Subcutaneous abdominal adipose tissue (tissue), 5 donors: ENCODE measurements at regions not wholly inside any gene's neighbourhood (a gene's known extent, or its start where the extent isn't known, plus 50 kb on each side); places are given as distances from the start of the nearest gene placed in this dataset.

Experiments
- H3K27ac ChIP-seq: one replicate; pipeline ENCODE4 v1.7.0; 2013; ENCODE audit warnings: low read depth, mild to moderate bottlenecking, inconsistent platforms, low read length, moderate library complexity
- H3K27me3 ChIP-seq, 5 donors: one replicate each; pipeline ENCODE4 v1.7.0; 2013; ENCODE audit warnings: low read length in 5 of 5, inconsistent platforms in 1 of 5; ENCODE audit not compliant: control insufficient read depth in 5 of 5, insufficient read depth in 4 of 5
- H3K36me3 ChIP-seq, 5 donors: one replicate each; pipeline ENCODE4 v1.7.0; 2013; ENCODE audit warnings: low read length in 5 of 5; ENCODE audit not compliant: control insufficient read depth in 5 of 5, insufficient read depth in 5 of 5
- H3K4me1 ChIP-seq, 5 donors: one replicate each; pipeline ENCODE4 v1.7.0; 2013; ENCODE audit warnings: low read length in 5 of 5, mild to moderate bottlenecking in 3 of 5, moderate library complexity in 1 of 5; ENCODE audit not compliant: control insufficient read depth in 5 of 5, insufficient read depth in 5 of 5
- H3K4me3 ChIP-seq, 5 donors: one replicate each; pipeline ENCODE4 v1.7.0; 2013; ENCODE audit warnings: low read length in 5 of 5, low read depth in 1 of 5
- H3K9ac ChIP-seq, 5 donors: one replicate each; pipeline ENCODE4 v1.7.0; 2013; ENCODE audit warnings: low read length in 5 of 5, mild to moderate bottlenecking in 4 of 5, moderate library complexity in 3 of 5
- H3K9me3 ChIP-seq, 5 donors: one replicate each; pipeline ENCODE4 v1.7.0; 2013; ENCODE audit warnings: low read length in 5 of 5; ENCODE audit not compliant: control insufficient read depth in 5 of 5
- donor health status: healthy.
- donor health status: healthy.
- donor health status: healthy.
- donor health status: healthy.
- donor health status: healthy.

GRCh38 chrX:13256603-13257002 is 63.2 kb downstream of the ATXN3L start:
- Histone ChIP-seq H3K4me3 (no peak overlapping the region), H3K36me3 (no peaks in the 10 kb centered on the region), H3K27me3 (peaks cover 0 to 19% (median 3%) of the 10 kb centered on the region in 5 donors), H3K27ac (no peak overlapping the region), H3K9ac (no peak overlapping the region), H3K9me3 (peaks cover 0 to 11% (median 2%) of the 10 kb centered on the region in 5 donors), H3K4me1 (peaks cover 0 to 3% (median 0%) of the 10 kb centered on the region in 5 donors)

DNA sequence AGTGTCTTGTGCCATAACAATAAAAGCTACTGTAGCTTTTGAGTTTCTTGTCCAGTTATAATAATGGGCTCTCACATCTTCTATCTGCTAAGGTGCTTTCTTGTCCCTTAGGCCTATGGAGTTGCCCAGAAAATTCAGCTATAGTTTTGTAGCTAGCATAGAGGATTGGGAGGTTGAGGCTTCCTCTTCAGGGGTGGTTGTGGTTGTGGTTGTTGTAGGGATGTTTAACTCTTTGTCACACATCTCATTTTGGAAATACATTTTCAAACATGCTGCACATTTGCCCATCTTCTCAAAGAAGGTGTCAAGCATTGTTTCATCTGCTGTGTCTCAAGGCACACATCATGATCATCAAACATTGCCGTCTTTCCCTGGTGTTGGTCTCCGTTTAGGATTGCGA is 65.0 kb downstream of the ATXN3L start:
- Histone ChIP-seq H3K9me3 (peaks cover 0 to 11% (median 2%) of the 10 kb centered on the region in 5 donors), H3K27ac (no peak overlapping the region), H3K9ac (no peak overlapping the region), H3K4me3 (no peak overlapping the region), H3K4me1 (peaks cover 0 to 3% (median 0%) of the 10 kb centered on the region in 5 donors), H3K27me3 (peaks cover 0 to 17% (median 3%) of the 10 kb centered on the region in 5 donors), H3K36me3 (no peaks in the 10 kb centered on the region)

DNA sequence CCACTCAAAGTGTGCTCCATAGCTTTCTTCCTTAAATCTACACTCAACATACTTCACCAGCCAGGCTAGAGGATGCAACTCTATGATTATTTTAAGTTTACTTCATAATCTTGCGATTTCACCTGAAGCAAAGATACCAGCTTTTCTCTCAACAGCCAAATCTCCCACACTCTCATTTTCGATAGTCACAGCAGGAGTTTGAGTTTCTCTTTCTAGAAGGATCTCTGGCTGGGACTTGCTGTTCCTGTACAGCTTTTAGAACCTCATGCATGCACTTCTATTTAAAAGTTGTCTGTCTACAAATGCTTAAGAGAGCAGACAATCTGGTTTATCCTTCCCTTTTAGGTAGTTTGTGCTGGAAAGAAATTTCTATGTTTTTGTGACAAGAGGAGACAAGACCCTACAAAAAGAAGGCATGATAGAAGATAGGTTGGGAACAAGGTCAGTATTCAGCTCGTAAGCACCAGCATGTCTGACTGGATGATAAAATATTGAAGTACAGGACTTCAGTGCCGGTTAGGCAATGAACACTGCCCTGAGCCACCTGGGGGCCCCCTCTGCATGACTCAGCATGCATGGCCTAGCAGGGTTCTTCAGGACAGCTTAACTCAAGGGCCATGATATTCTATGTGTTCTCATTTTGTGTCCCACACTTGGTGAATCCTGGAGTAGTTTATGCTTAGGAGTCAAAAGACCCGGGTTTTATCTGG is 65.6 kb downstream of the ATXN3L start:
- Histone ChIP-seq H3K36me3 (no peaks in the 10 kb centered on the region), H3K27ac (no peak overlapping the region), H3K9me3 (peaks cover 0 to 11% (median 2%) of the 10 kb centered on the region in 5 donors), H3K4me3 (no peak overlapping the region), H3K27me3 (peaks cover 0 to 17% (median 4%) of the 10 kb centered on the region in 5 donors), H3K9ac (no peak overlapping the region), H3K4me1 (peaks cover 0 to 3% (median 0%) of the 10 kb centered on the region in 5 donors)

- Histone ChIP-seq H3K4me3 (no peak overlapping the region), H3K9me3 (peaks cover 0 to 11% (median 2%) of the 10 kb centered on the region in 5 donors), H3K27me3 (peaks cover 0 to 14% (median 4%) of the 10 kb centered on the region in 5 donors), H3K27ac (no peak overlapping the region), H3K36me3 (no peaks in the 10 kb centered on the region), H3K9ac (no peak overlapping the region), H3K4me1 (peaks cover 0 to 3% (median 0%) of the 10 kb centered on the region in 5 donors)
These were observed 66.6 kb downstream of the ATXN3L start for GRCh38 chrX:13253223-13253622.

GRCh38 chrX:13252726-13253125 is 67.1 kb downstream of the ATXN3L start:
- Histone ChIP-seq H3K9me3 (peaks cover 0 to 11% (median 2%) of the 10 kb centered on the region in 5 donors), H3K27me3 (peaks cover 0 to 11% (median 4%) of the 10 kb centered on the region in 5 donors), H3K4me1 (peaks cover 0 to 3% (median 0%) of the 10 kb centered on the region in 5 donors), H3K27ac (no peak overlapping the region), H3K4me3 (no peak overlapping the region), H3K36me3 (no peaks in the 10 kb centered on the region), H3K9ac (no peak overlapping the region)

DNA sequence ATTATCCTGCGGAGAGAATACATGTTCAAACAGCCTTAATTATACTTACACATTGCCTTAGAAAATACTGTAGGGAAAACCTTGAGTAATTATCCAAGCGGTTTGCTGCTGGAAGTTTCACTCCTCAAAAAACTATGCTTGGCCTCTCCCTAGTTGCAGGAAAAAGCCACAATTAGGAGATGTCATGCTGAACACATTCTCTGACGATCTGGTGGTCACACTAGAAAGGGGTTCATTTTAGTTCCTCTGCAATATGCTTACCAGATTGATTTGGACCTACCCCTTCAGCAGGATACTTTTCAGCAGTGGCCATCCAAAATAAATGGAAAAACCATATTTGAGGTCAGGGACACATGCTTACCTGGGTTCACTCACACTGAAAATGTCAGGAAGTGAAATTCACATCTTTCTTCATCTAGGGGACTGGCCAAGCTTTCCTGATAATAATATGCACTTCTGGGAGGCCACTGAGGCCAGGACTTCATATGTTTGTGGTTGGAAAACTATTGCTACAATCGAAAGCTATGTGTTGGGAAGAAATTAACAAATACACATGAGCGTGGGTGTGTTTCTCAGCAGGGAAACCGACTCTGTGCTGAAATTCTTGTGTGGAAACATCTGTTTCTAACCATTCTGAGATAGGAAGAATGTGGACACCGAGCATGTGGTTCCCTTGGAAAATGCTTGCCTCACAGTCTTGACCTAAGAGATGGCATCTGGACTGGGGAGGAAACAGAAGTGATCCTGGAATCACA is 68.8 kb downstream of the ATXN3L start:
- Histone ChIP-seq H3K4me3 (no peak overlapping the region), H3K9me3 (peaks cover 0 to 11% (median 4%) of the 10 kb centered on the region in 5 donors), H3K27ac (no peak overlapping the region)

GRCh38 chrX:13248867-13249486 is 70.9 kb downstream of the ATXN3L start:
- Histone ChIP-seq H3K9me3 (peaks cover 0 to 11% (median 6%) of the 10 kb centered on the region in 5 donors), H3K36me3 (no peaks in the 10 kb centered on the region), H3K27me3 (peaks cover 0 to 9% (median 4%) of the 10 kb centered on the region in 5 donors), H3K4me1 (peaks cover 0 to 3% (median 0%) of the 10 kb centered on the region in 5 donors), H3K27ac (no peak overlapping the region), H3K9ac (no peak overlapping the region), H3K4me3 (no peak overlapping the region)

More for the DNA sequence above, 68.8 kb downstream of the ATXN3L start:
- no peaks in the 10 kb centered on the region for H3K36me3 ChIP-seq
- H3K4me1 ChIP-seq: peaks cover 0 to 3% (median 0%) of the 10 kb centered on the region in 5 donors
- H3K9ac ChIP-seq: no peak overlapping the region
- peaks cover 0 to 9% (median 4%) of the 10 kb centered on the region in 5 donors for H3K27me3 ChIP-seq

GRCh38 chrX:13239272-13239671 is 80.6 kb downstream of the ATXN3L start:
- Histone ChIP-seq H3K36me3 (no peaks in the 10 kb centered on the region), H3K4me3 (no peak overlapping the region), H3K27ac (no peak overlapping the region), H3K4me1 (no peaks in the 10 kb centered on the region), H3K9ac (no peak overlapping the region), H3K27me3 (peaks cover 0 to 12% (median 9%) of the 10 kb centered on the region in 5 donors), H3K9me3 (no peaks in the 10 kb centered on the region)

DNA sequence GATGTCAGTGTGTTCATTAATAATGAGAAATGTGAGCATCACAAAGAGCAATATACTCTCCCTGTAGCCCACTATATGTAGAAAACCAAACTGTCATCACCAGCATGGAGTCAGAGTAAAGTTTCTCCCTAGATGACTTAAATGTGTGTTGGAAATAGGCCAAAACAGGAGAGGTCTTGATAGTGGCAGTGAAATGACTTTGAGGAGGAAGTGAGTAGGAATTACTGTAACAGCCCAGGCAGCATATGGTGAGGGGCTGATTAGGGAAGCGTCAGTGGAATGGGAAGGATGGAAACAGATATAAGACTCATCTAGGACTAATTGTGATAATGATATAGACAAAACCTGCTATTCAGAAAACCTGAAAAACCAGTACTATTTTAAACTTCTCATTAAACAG is 83.9 kb downstream of the ATXN3L start:
- Histone ChIP-seq H3K36me3 (no peaks in the 10 kb centered on the region), H3K4me3 (no peak overlapping the region), H3K4me1 (peaks cover 0 to 3% (median 0%) of the 10 kb centered on the region in 5 donors), H3K27me3 (peaks cover 0 to 12% (median 5%) of the 10 kb centered on the region in 5 donors), H3K9ac (no peak overlapping the region), H3K9me3 (peaks cover 0 to 3% (median 0%) of the 10 kb centered on the region in 5 donors), H3K27ac (no peak overlapping the region)
